Upper lobe of right lung (tissue), 1 donor: ENCODE measurements at regions not wholly inside any gene's neighbourhood (a gene's known extent, or its start where the extent isn't known, plus 50 kb on each side); places are given as distances from the start of the nearest gene placed in this dataset.

Experiments
- ATAC-seq: fragments of 200-7000 bp; cut with Tn5 transposase; one replicate; pipeline ENCODE4 v1.9.1; 2020; ENCODE audit warnings: mild to moderate bottlenecking, moderate library complexity
- DNase-seq: peaks from one replicate; pipeline ENCODE4 v3.0.0-alpha.2; 2020
- H3K27ac ChIP-seq: fragments of 200-600 bp; one replicate; pipeline ENCODE4 v1.8.0; 2022
- H3K27me3 ChIP-seq: fragments of 200-600 bp; one replicate; pipeline ENCODE4 v1.8.0; 2022; ENCODE audit warnings: mild to moderate bottlenecking
- H3K36me3 ChIP-seq: fragments of 200-600 bp; one replicate; pipeline ENCODE4 v1.8.0; 2022
- H3K4me1 ChIP-seq: fragments of 200-600 bp; one replicate; pipeline ENCODE4 v1.8.0; 2022
- H3K4me3 ChIP-seq: fragments of 200-600 bp; one replicate; pipeline ENCODE4 v1.8.0; 2022; ENCODE audit warnings: mild to moderate bottlenecking
- H3K9me3 ChIP-seq: fragments of 200-600 bp; one replicate; pipeline ENCODE4 v1.8.0; 2022
- intact Hi-C: fragments of 100-400 bp; cut with DNase I; formaldehyde crosslinking; loops from one replicate; pipeline ENCODE4 v1.11.0; 2022
- TF ChIP-seq, protein P1 (sequence below): fragments of 200-600 bp; IDR thresholded peaks from one replicate; pipeline ENCODE4 v1.8.0; 2022; ENCODE audit warnings: antibody characterized with exemption
- donor health status: DM: no; HTN: yes; CAD: no; lungs with severe emphysema.

DNA sequence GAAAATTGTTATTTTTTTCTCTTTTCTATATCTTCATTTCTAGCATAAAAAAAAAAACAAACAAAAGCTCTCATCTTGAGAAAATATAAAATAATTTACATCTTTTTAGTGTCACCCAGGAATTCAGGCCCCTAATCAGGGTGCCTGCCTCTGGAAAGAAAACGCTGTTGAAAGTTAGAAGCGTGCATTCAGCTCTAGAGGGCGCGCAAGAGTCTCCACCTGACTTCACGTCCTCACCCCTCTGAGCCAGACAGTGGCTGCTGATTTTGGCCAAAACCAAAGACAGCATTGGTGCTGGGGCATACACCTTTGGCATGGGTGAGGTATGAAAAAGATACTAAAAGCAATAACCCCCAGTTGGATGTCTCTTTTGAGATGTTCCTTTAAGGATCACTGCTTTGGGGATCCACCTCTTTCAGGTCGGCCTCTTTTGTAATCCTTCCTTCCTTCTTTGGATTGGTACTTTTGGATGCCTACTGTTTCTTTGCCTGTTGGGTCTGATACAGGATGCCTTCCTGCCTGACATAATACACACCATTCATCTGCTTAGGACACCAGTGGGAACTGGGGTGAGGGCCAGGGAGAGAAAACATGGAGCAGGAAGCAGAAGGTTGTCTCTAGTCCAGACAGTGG is 77.6 kb upstream of the CHRM3 start:
- H3K4me3 ChIP-seq: no peak overlapping the region
- no peak overlapping the region for H3K27ac ChIP-seq
- peak; percentile 87 for ATAC-seq
- DNase-seq: peak; percentile 64
- TF ChIP-seq, protein P1, sequence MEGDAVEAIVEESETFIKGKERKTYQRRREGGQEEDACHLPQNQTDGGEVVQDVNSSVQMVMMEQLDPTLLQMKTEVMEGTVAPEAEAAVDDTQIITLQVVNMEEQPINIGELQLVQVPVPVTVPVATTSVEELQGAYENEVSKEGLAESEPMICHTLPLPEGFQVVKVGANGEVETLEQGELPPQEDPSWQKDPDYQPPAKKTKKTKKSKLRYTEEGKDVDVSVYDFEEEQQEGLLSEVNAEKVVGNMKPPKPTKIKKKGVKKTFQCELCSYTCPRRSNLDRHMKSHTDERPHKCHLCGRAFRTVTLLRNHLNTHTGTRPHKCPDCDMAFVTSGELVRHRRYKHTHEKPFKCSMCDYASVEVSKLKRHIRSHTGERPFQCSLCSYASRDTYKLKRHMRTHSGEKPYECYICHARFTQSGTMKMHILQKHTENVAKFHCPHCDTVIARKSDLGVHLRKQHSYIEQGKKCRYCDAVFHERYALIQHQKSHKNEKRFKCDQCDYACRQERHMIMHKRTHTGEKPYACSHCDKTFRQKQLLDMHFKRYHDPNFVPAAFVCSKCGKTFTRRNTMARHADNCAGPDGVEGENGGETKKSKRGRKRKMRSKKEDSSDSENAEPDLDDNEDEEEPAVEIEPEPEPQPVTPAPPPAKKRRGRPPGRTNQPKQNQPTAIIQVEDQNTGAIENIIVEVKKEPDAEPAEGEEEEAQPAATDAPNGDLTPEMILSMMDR: peak; percentile 61
- H3K4me1 ChIP-seq: no peaks in the 10 kb centered on the region
- no peaks in the 10 kb centered on the region for H3K27me3 ChIP-seq
- intact Hi-C loops: no loop called here
- no peaks in the 10 kb centered on the region for H3K9me3 ChIP-seq
- no peaks in the 10 kb centered on the region for H3K36me3 ChIP-seq

- H3K4me3 ChIP-seq: no peak overlapping the region
- no peaks in the 10 kb centered on the region for H3K4me1 ChIP-seq
- no peak overlapping the region for H3K27ac ChIP-seq
- no peaks in the 10 kb centered on the region for H3K27me3 ChIP-seq
- DNase-seq (no peak), ATAC-seq (no peak)
- intact Hi-C loops: no loop called here
- H3K9me3 ChIP-seq: no peaks in the 10 kb centered on the region
- H3K36me3 ChIP-seq: no peaks in the 10 kb centered on the region
- TF ChIP-seq, protein P1: no peak
Measured at GRCh38 chr1:239307886-239308285, 78.5 kb upstream of the CHRM3 start.

DNA sequence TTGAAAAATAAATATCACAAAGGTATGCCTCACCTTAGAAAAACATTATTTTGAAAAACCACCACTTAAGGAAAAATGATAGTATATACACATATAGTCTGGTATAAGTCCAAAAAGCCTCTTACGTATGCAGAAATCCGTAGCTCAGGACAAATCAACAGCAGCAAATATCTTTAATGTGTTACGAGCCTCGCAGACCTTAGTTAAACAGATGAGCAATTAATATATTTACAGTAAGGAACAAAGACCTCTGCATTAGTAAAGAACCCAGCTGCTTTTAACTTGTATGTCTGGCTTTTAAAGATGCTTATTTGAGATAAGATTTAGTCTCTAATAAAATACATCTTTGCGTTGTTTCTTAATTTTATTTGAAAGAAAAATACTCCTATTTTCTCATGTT is 79.9 kb upstream of the CHRM3 start:
- DNase-seq: no peak
- Histone ChIP-seq H3K27me3 (no peaks in the 10 kb centered on the region), H3K27ac (no peak overlapping the region), H3K9me3 (no peaks in the 10 kb centered on the region), H3K4me1 (no peaks in the 10 kb centered on the region), H3K36me3 (no peaks in the 10 kb centered on the region), H3K4me3 (no peak overlapping the region)
- intact Hi-C loops: no loop called here
- no peak for ATAC-seq
- TF ChIP-seq, protein P1: no peak

GRCh38 chr1:239303289-239303688 is 83.1 kb upstream of the CHRM3 start:
- intact Hi-C loops: no loop called here
- H3K27ac ChIP-seq: no peak overlapping the region
- no peak for ATAC-seq

GRCh38 chr1:239302696-239303095 is 83.7 kb upstream of the CHRM3 start:
- H3K27me3 ChIP-seq: no peaks in the 10 kb centered on the region
- no peaks in the 10 kb centered on the region for H3K9me3 ChIP-seq
- no peak overlapping the region for H3K4me3 ChIP-seq
- TF ChIP-seq, protein P1: no peak
- intact Hi-C loops: no loop called here
- ATAC-seq (no peak), DNase-seq (no peak)
- no peaks in the 10 kb centered on the region for H3K4me1 ChIP-seq
- no peaks in the 10 kb centered on the region for H3K36me3 ChIP-seq
- H3K27ac ChIP-seq: no peak overlapping the region

More at GRCh38 chr1:239303289-239303688, 83.1 kb upstream of the CHRM3 start:
- TF ChIP-seq, protein P1: no peak
- no peaks in the 10 kb centered on the region for H3K9me3 ChIP-seq
- H3K4me3 ChIP-seq: no peak overlapping the region
- H3K36me3 ChIP-seq: no peaks in the 10 kb centered on the region
- H3K27me3 ChIP-seq: no peaks in the 10 kb centered on the region
- no peaks in the 10 kb centered on the region for H3K4me1 ChIP-seq
- DNase-seq: no peak

GRCh38 chr1:239301251-239301650 is 85.1 kb upstream of the CHRM3 start:
- TF ChIP-seq, protein P1: no peak
- no peak for DNase-seq
- no peaks in the 10 kb centered on the region for H3K36me3 ChIP-seq

More at GRCh38 chr1:239301251-239301650, 85.1 kb upstream of the CHRM3 start:
- Histone ChIP-seq H3K27ac (no peak overlapping the region), H3K9me3 (no peaks in the 10 kb centered on the region), H3K4me3 (no peak overlapping the region), H3K27me3 (no peaks in the 10 kb centered on the region), H3K4me1 (no peaks in the 10 kb centered on the region)
- ATAC-seq: no peak
- intact Hi-C loops: no loop called here
